ENCODE measurements at regions not wholly inside any gene's neighbourhood (a gene's known extent, or its start where the extent isn't known, plus 50 kb on each side); places are given as distances from the start of the nearest gene placed in this dataset.

DNA sequence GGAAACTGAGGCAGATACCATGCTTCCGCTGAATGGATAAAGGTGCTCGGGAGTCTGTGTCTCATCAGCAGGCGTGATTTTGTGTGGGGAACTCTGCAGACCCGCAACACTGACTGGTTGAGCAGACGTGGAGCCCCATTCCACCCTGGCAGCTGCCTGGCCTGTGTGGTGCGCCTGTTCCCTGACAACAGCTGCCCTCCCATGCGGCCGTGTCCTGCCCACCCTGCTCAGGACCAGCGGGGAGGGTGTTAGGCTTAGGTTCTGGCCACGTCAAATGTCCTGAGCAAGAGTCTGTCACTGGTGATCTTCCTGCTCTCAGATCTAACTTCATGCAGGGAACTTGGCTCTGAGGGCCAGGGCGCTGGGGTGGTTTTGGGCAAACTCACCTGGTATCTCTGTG, 417.7 kb upstream of the IRX4 start:
- TF ChIP-seq, protein P1, sequence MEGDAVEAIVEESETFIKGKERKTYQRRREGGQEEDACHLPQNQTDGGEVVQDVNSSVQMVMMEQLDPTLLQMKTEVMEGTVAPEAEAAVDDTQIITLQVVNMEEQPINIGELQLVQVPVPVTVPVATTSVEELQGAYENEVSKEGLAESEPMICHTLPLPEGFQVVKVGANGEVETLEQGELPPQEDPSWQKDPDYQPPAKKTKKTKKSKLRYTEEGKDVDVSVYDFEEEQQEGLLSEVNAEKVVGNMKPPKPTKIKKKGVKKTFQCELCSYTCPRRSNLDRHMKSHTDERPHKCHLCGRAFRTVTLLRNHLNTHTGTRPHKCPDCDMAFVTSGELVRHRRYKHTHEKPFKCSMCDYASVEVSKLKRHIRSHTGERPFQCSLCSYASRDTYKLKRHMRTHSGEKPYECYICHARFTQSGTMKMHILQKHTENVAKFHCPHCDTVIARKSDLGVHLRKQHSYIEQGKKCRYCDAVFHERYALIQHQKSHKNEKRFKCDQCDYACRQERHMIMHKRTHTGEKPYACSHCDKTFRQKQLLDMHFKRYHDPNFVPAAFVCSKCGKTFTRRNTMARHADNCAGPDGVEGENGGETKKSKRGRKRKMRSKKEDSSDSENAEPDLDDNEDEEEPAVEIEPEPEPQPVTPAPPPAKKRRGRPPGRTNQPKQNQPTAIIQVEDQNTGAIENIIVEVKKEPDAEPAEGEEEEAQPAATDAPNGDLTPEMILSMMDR (IDR thresholded peaks at IDR 0.05) = no peak
- no peak for TF ChIP-seq ZFX (IDR thresholded peaks at IDR 0.05; ENCODE audit: borderline replicate concordance)
